ENCODE measurements at regions not wholly inside any gene's neighbourhood (a gene's known extent, or its start where the extent isn't known, plus 50 kb on each side); places are given as distances from the start of the nearest gene placed in this dataset.

GRCh38 chr10:8248868-8249267 lies 194.4 kb downstream of the GATA3 start:
- ChIA-PET POLR2A (no interaction called here), CTCF (no interaction called here)
- Histone ChIP-seq H3K9me3 (ENCODE audit: control insufficient read depth, insufficient read depth, low read length) (peaks cover 9% of the 10 kb centered on the region), H3K27ac (ENCODE audit: low read depth, low read length) (no peak overlapping the region), H3K27me3 (ENCODE audit: control insufficient read depth, insufficient read depth, low read length) (no peaks in the 10 kb centered on the region), H3K4me3 (ENCODE audit: low read depth, low read length) (no peak overlapping the region)
- DNase-seq (ENCODE audit: low read depth, low spot score), result no peak
- TF ChIP-seq CTCF (IDR thresholded peaks at IDR 0.05; ENCODE audit: low read depth, low read length), result no peak

- POLR2A ChIA-PET, result no interaction called here
- TF ChIP-seq CTCF (IDR thresholded peaks at IDR 0.05; ENCODE audit: low read depth, low read length), result no peak
- peaks cover 7% of the 10 kb centered on the region; the same call in 1 of the 2 replicates for H3K9me3 ChIP-seq (ENCODE audit: control insufficient read depth, insufficient read depth, low read length)
- no peaks in the 10 kb centered on the region for H3K27me3 ChIP-seq (ENCODE audit: control insufficient read depth, insufficient read depth, low read length)
- CTCF ChIA-PET, result no interaction called here
- no peak overlapping the region for H3K4me3 ChIP-seq (ENCODE audit: low read depth, low read length)
- no peak for DNase-seq (ENCODE audit: low read depth, low spot score)
- no peak overlapping the region for H3K27ac ChIP-seq (ENCODE audit: low read depth, low read length)
These were observed 199.9 kb downstream of the GATA3 start for GRCh38 chr10:8254350-8254749.

GRCh38 chr10:8255301-8255700 lies 200.8 kb downstream of the GATA3 start:
- ChIA-PET POLR2A (no interaction called here), CTCF (no interaction called here)

DNA sequence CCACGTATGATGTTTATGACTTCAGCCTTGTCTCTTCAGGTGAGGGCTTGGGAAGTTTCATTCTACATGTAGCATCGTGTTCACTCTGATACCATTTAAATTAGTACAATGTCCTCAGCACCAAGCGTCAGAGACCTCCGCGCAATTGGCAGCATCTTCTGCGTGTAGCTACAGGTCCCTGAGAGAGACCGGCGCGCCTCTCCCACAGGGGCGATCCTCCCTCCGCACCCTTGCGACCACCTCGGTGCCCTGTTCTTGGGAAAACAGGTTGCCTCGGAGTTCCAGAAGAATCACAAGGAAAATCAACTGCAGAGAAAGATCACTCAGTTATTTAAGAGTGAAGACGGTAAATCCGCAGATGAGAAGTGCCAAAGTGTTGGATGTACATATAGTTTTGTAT lies 206.2 kb downstream of the GATA3 start:
- Histone ChIP-seq H3K27me3 (ENCODE audit: control insufficient read depth, insufficient read depth, low read length) (no peaks in the 10 kb centered on the region), H3K27ac (ENCODE audit: low read depth, low read length) (no peak overlapping the region), H3K9me3 (ENCODE audit: control insufficient read depth, insufficient read depth, low read length) (peaks cover 21% of the 10 kb centered on the region), H3K4me3 (ENCODE audit: low read depth, low read length) (no peak overlapping the region)
- POLR2A ChIA-PET, result no interaction called here
- CTCF ChIA-PET, result no interaction called here
- DNase-seq (ENCODE audit: low read depth, low spot score), result no peak
- no peak for TF ChIP-seq CTCF (IDR thresholded peaks at IDR 0.05; ENCODE audit: low read depth, low read length)

More at GRCh38 chr10:8255301-8255700, 200.8 kb downstream of the GATA3 start:
- no peak for DNase-seq (ENCODE audit: low read depth, low spot score)
- Histone ChIP-seq H3K9me3 (ENCODE audit: control insufficient read depth, insufficient read depth, low read length) (peaks cover 7% of the 10 kb centered on the region; the same call in 1 of the 2 replicates), H3K4me3 (ENCODE audit: low read depth, low read length) (no peak overlapping the region), H3K27me3 (ENCODE audit: control insufficient read depth, insufficient read depth, low read length) (no peaks in the 10 kb centered on the region), H3K27ac (ENCODE audit: low read depth, low read length) (no peak overlapping the region)
- no peak for TF ChIP-seq CTCF (IDR thresholded peaks at IDR 0.05; ENCODE audit: low read depth, low read length)

DNA sequence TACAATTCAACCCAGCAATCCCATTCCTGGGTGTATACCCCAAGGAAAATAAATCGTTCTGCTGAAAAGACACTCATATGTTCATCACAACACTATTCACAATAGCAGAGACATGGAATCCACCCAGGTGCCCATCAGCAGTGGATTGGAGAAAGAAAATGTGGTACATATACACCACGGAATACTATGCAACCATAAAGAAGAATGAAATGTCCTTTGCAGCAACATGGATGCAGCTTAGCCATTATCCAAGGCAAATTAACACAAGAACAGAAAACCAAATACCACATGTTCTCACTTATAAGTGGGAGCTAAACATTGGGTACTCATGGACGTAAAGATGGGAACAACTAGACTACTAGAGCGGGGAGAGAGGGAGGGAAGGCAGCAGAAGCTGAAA lies 207.8 kb downstream of the GATA3 start:
- H3K9me3 ChIP-seq (ENCODE audit: control insufficient read depth, insufficient read depth, low read length), result peaks cover 18% of the 10 kb centered on the region
- H3K4me3 ChIP-seq (ENCODE audit: low read depth, low read length), result no peak overlapping the region
- TF ChIP-seq CTCF (IDR thresholded peaks at IDR 0.05; ENCODE audit: low read depth, low read length), result no peak
- no peak for DNase-seq (ENCODE audit: low read depth, low spot score)
- ChIA-PET POLR2A (no interaction called here), CTCF (no interaction called here)
- H3K27ac ChIP-seq (ENCODE audit: low read depth, low read length), result no peak overlapping the region
- H3K27me3 ChIP-seq (ENCODE audit: control insufficient read depth, insufficient read depth, low read length), result no peaks in the 10 kb centered on the region

Measured in AG04450 (cell line).